Progenitor cell of endocrine pancreas (in vitro differentiated cells): ENCODE measurements at regions not wholly inside any gene's neighbourhood (a gene's known extent, or its start where the extent isn't known, plus 50 kb on each side); places are given as distances from the start of the nearest gene placed in this dataset.

Experiments
- DNase-seq: peaks from one replicate; pipeline ENCODE4 v3.0.0; 2021; ENCODE audit warnings: low spot score; ENCODE audit not compliant: unreplicated experiment
- H3K27ac Mint-ChIP-seq: 2 replicates; pipeline ENCODE4 v1.8.0; 2021; ENCODE audit warnings: mild to moderate bottlenecking, moderate library complexity, mixed read lengths
- H3K27me3 Mint-ChIP-seq: 2 replicates; pipeline ENCODE4 v1.8.0; 2021; ENCODE audit warnings: mixed read lengths
- H3K36me3 Mint-ChIP-seq: 2 replicates; pipeline ENCODE4 v1.8.0; 2022; ENCODE audit warnings: mixed read lengths; ENCODE audit not compliant: insufficient read depth
- H3K4me1 Mint-ChIP-seq: 2 replicates; pipeline ENCODE4 v1.8.0; 2021; ENCODE audit warnings: low read depth, mixed read lengths
- H3K4me3 Mint-ChIP-seq: 2 replicates; pipeline ENCODE4 v1.8.0; 2021; ENCODE audit warnings: low read depth, mild to moderate bottlenecking, moderate library complexity, mixed read lengths
- H3K9me3 Mint-ChIP-seq: 2 replicates; pipeline ENCODE4 v1.8.0; 2021; ENCODE audit warnings: low read depth, mixed read lengths
- TF ChIP-seq, protein P1 (sequence below): fragments of 200-600 bp; sonication (generic); IDR thresholded peaks from one replicate; pipeline ENCODE4 v1.5.0; 2021; ENCODE audit warnings: antibody characterized with exemption, mild to moderate bottlenecking; ENCODE audit not compliant: unreplicated experiment

DNA sequence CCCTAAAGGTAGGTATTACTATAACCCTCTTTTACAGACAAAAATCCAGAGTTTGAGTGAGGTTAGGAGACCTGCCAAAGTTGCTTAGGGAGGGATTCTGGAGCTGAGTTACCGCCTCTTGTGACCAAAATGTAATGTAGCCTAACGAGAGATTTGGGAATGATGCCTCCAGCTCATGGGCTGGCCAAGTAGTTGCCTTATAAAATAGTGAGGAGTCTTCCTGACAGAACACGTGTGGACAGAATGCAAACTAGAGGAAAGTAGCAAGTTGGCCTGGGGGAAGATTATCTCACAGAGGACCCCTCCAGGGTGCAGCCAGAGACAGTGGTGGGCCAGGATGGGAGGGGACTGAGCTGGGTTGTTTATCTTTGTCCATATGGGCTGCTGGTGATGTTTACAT is 543.7 kb upstream of the CDH11 start:
- H3K4me3 Mint-ChIP-seq, result no peak overlapping the region
- no peaks in the 10 kb centered on the region for H3K9me3 Mint-ChIP-seq

DNA sequence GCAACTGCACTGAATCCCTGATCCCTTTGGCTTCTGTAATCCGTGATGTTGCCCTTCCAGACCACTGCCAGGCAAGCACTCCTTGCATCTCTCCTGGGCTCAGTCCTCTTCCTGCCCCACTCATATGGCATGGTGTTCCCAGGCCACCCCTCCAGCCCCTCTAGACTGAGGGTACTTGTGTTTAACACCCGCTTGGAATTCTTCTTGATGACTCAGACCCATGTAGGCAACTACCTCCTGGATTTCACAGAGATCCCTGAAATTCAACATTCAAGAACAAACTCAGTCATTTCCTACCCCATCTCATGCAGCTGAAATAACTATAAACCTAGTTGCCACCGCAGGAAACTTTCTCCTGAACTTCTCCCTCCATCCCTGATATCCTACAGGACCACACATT is 541.9 kb upstream of the CDH11 start:
- H3K27me3 Mint-ChIP-seq, result peaks cover 17% of the 10 kb centered on the region
- peaks cover 9% of the 10 kb centered on the region for H3K4me1 Mint-ChIP-seq
- no peaks in the 10 kb centered on the region for H3K36me3 Mint-ChIP-seq
- no peaks in the 10 kb centered on the region for H3K9me3 Mint-ChIP-seq
- H3K4me3 Mint-ChIP-seq, result no peak overlapping the region
- DNase-seq, result no peak
- TF ChIP-seq, protein P1, sequence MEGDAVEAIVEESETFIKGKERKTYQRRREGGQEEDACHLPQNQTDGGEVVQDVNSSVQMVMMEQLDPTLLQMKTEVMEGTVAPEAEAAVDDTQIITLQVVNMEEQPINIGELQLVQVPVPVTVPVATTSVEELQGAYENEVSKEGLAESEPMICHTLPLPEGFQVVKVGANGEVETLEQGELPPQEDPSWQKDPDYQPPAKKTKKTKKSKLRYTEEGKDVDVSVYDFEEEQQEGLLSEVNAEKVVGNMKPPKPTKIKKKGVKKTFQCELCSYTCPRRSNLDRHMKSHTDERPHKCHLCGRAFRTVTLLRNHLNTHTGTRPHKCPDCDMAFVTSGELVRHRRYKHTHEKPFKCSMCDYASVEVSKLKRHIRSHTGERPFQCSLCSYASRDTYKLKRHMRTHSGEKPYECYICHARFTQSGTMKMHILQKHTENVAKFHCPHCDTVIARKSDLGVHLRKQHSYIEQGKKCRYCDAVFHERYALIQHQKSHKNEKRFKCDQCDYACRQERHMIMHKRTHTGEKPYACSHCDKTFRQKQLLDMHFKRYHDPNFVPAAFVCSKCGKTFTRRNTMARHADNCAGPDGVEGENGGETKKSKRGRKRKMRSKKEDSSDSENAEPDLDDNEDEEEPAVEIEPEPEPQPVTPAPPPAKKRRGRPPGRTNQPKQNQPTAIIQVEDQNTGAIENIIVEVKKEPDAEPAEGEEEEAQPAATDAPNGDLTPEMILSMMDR, result no peak
- no peak overlapping the region for H3K27ac Mint-ChIP-seq

More for the DNA sequence above, 543.7 kb upstream of the CDH11 start:
- H3K4me1 Mint-ChIP-seq, result peaks cover 9% of the 10 kb centered on the region
- H3K27me3 Mint-ChIP-seq, result peaks cover 9% of the 10 kb centered on the region
- TF ChIP-seq, protein P1, result no peak
- peak overlapping the region; percentile 70 for H3K27ac Mint-ChIP-seq
- no peak for DNase-seq
- H3K36me3 Mint-ChIP-seq, result no peaks in the 10 kb centered on the region

DNA sequence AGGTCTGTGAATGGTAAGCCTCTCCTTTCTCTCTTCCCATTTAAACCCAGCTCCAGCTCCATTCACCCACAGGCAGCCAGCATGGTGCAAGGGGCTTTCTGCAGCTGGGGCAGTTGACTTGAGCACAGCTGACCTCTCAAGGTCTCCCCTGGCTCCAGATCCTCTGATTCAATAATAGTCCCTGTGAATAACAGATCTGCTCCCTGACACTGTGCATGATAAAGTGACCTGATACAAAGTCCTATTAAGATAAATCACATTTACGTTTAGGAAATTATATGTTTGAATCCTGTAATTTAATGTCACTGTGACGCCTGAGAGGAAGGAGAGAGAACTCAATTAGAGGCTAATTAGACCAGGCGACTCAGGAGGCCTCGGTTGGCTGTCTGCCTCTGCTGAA is 540.4 kb upstream of the CDH11 start:
- TF ChIP-seq, protein P1, result no peak
- Mint-ChIP-seq H3K4me1 (peaks cover 5% of the 10 kb centered on the region), H3K27ac (no peak overlapping the region), H3K36me3 (no peaks in the 10 kb centered on the region), H3K27me3 (peaks cover 20% of the 10 kb centered on the region), H3K4me3 (no peak overlapping the region), H3K9me3 (no peaks in the 10 kb centered on the region)
- no peak for DNase-seq

DNA sequence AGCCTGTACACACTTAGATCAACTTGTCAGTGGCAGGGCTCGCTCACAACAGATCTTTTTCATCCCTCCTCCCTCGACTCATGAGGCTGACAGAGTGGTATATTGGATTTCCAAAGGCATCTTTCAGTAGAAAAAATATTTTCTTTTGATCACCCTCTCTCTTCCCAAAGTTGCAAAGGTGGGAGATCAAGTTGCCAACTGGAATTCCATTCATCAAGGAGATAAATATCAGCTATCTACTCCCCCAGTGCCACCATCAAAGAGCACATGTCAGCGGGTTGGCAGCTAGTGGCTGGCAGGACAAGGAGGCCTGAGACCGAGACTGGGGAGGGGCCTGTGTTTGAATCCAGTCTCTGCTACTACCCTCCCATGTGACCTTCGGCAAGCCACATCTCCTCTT is 539.7 kb upstream of the CDH11 start:
- no peaks in the 10 kb centered on the region for H3K9me3 Mint-ChIP-seq
- H3K4me1 Mint-ChIP-seq, result peaks cover 5% of the 10 kb centered on the region
- TF ChIP-seq, protein P1, result no peak
- no peak overlapping the region for H3K27ac Mint-ChIP-seq
- DNase-seq, result no peak
- H3K4me3 Mint-ChIP-seq, result no peak overlapping the region
- peaks cover 21% of the 10 kb centered on the region for H3K27me3 Mint-ChIP-seq
- H3K36me3 Mint-ChIP-seq, result no peaks in the 10 kb centered on the region

DNA sequence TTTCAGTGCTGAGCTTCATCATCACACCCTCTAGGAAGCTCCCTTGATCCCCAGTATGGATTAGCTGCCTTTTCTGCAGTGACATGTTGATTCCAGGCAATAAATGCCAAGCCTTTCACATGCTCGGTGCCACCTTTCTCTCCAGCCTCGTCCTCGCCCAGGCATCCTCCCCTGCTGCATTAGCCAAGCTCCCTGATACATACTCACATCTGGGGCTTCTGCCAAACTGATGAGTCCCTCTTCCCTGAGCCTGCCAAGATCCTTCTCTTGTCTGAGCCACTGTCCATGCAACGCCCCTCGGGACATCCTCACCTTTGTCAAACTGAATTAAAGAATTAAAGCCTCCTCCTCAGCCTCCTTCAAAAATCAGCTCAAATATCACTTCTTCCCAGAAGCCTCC is 538.5 kb upstream of the CDH11 start:
- Mint-ChIP-seq H3K9me3 (no peaks in the 10 kb centered on the region), H3K4me3 (no peak overlapping the region), H3K27me3 (peaks cover 30% of the 10 kb centered on the region), H3K27ac (no peak overlapping the region), H3K4me1 (no peaks in the 10 kb centered on the region), H3K36me3 (no peaks in the 10 kb centered on the region)
- TF ChIP-seq, protein P1, result no peak
- no peak for DNase-seq
